ENCODE measurements at regions not wholly inside any gene's neighbourhood (a gene's known extent, or its start where the extent isn't known, plus 50 kb on each side); places are given as distances from the start of the nearest gene placed in this dataset.

DNA sequence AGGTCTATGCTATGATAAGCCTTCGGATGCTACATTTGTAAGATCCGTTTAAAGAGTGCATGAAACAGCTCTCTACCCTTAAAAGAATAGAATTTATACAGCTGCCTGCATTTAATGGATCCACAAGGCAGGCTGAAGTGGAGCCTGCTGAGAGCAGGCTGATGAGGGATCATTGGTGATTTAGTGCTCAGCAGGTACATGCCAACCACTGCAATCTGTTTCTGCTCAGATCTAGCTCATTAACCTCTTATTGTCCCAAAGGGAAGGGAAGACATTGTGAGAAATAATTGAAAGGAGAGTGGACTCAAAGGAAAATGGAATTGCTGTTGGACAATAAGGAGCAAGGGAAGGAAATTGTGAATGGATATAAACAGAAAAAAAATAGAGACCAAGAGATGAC lies 822.6 kb downstream of the TRIB2 start:
- Histone ChIP-seq H3K9me3 (no peaks in the 10 kb centered on the region), H3K36me3 (no peaks in the 10 kb centered on the region), H3K4me3 (no peak overlapping the region), H3K27me3 (no peaks in the 10 kb centered on the region), H3K27ac (no peak overlapping the region), H3K4me1 (no peaks in the 10 kb centered on the region)
- intact Hi-C loops (cut with DNase I; ENCODE audit: low total_unique reads): no loop called here
- no peak for DNase-seq
- TF ChIP-seq, protein P1, sequence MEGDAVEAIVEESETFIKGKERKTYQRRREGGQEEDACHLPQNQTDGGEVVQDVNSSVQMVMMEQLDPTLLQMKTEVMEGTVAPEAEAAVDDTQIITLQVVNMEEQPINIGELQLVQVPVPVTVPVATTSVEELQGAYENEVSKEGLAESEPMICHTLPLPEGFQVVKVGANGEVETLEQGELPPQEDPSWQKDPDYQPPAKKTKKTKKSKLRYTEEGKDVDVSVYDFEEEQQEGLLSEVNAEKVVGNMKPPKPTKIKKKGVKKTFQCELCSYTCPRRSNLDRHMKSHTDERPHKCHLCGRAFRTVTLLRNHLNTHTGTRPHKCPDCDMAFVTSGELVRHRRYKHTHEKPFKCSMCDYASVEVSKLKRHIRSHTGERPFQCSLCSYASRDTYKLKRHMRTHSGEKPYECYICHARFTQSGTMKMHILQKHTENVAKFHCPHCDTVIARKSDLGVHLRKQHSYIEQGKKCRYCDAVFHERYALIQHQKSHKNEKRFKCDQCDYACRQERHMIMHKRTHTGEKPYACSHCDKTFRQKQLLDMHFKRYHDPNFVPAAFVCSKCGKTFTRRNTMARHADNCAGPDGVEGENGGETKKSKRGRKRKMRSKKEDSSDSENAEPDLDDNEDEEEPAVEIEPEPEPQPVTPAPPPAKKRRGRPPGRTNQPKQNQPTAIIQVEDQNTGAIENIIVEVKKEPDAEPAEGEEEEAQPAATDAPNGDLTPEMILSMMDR (IDR thresholded peaks at IDR 0.05): no peak

DNA sequence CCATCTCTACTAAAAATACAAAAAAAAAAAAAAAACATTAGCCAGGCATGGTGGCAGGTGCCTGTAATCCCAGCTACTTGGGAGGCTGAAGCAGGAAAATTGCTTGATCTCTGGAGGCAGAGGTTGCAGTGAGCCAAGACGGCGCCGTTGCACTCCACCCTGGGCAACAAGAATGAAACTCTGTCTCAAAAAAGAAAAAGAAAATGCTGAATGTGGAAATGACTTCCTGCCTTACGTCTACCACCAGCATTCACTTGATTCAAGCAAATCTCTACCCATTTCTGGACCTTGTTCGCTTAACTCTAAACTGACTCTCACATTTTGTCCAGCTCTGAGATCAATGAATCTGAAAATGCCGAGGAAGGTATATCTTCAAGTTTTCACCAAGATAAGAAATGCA lies 825.3 kb downstream of the TRIB2 start:
- no peaks in the 10 kb centered on the region for H3K36me3 ChIP-seq
- DNase-seq: no peak
- H3K27me3 ChIP-seq: no peaks in the 10 kb centered on the region
- H3K4me3 ChIP-seq: no peak overlapping the region
- H3K27ac ChIP-seq: no peak overlapping the region
- intact Hi-C loops (cut with DNase I; ENCODE audit: low total_unique reads): no loop called here
- TF ChIP-seq, protein P1 (IDR thresholded peaks at IDR 0.05): no peak
- no peaks in the 10 kb centered on the region for H3K4me1 ChIP-seq
- H3K9me3 ChIP-seq: no peaks in the 10 kb centered on the region

DNA sequence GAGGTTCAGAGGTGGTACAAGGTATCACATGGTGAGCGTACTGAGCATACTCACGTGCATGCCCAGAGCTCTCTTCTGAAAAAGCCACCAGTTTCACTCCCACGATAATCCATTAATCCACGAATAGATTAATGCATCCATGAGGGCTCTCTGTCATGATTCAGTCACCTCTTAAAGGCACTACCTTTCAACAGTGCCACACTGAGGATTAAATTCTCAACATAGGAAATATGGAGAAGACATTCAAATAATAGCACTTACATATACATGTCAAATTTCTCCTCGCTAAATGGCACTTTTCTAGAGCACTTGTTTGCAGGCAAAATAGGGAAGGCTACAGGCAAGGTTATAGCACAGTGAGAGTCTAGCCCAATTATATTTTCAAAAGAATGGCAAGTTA lies 825.9 kb downstream of the TRIB2 start:
- no peak for DNase-seq
- intact Hi-C loops (cut with DNase I; ENCODE audit: low total_unique reads): no loop called here
- Histone ChIP-seq H3K9me3 (no peaks in the 10 kb centered on the region), H3K4me1 (no peaks in the 10 kb centered on the region), H3K27ac (no peak overlapping the region), H3K4me3 (no peak overlapping the region), H3K36me3 (no peaks in the 10 kb centered on the region), H3K27me3 (no peaks in the 10 kb centered on the region)
- TF ChIP-seq, protein P1 (IDR thresholded peaks at IDR 0.05): no peak

DNA sequence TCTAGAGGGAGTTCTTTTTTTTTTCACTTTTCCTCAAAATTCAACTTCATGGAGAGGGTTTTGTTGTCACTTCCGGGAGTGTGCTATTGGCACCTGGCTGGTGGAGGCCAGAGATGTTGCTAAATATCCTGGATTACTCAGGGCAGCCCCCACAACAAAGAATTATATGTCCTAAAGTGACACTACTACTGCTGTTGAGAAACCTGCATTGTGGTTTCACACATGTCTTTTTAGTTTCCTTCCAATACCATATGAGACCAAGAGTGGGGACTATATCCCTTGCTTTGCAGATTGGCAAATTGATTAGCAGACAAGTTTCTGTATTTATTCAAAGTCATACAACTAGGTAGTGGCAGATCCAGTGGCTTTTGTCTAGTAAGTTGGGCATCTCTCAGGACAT lies 826.8 kb downstream of the TRIB2 start:
- no peak for DNase-seq
- no peak overlapping the region for H3K27ac ChIP-seq
- intact Hi-C loops (cut with DNase I; ENCODE audit: low total_unique reads): no loop called here

DNA sequence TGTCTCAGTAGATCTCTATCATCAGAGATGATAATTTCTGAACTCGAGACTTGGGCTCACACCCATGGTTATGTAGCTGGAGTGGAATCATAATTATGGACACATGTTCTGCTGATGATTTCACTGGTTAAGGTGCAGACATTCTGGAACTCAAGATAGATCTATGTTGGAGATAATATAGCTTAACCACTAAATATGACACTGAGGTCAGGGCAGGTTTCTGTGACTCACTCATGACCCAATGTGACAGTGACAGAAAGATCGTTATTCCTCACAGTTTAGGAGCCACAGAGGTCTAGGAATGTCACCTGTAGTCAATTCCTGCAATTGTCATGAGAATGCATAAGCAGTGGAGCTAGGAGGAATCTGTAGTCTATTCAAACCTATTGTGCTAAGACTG lies 828.6 kb downstream of the TRIB2 start:
- H3K27me3 ChIP-seq: no peaks in the 10 kb centered on the region
- DNase-seq: no peak
- TF ChIP-seq, protein P1 (IDR thresholded peaks at IDR 0.05): no peak

More for the DNA sequence above, 826.8 kb downstream of the TRIB2 start:
- H3K36me3 ChIP-seq: no peaks in the 10 kb centered on the region
- no peak overlapping the region for H3K4me3 ChIP-seq
- no peaks in the 10 kb centered on the region for H3K4me1 ChIP-seq
- TF ChIP-seq, protein P1 (IDR thresholded peaks at IDR 0.05): no peak
- no peaks in the 10 kb centered on the region for H3K27me3 ChIP-seq
- H3K9me3 ChIP-seq: no peaks in the 10 kb centered on the region

DNA sequence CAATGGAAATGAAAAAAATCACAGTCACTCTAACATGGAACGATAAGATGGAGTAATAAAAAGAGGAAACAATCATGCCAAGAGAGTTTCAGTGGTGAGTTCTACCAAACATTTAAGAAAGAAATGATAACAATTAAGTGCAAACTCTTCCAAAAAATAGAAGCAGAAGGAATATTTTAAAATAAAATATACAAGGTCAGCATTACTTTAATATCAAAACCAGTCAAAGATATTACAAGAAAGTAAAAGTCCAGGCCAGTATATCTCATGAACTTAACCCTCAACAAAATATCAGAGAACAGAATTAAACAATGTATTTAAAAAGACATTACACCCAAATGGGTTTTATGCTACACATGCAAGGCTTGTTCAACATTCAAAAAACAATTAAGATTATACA lies 829.4 kb downstream of the TRIB2 start:
- TF ChIP-seq, protein P1 (IDR thresholded peaks at IDR 0.05): no peak
- no peak for DNase-seq
- intact Hi-C loops (cut with DNase I; ENCODE audit: low total_unique reads): no loop called here

More for the DNA sequence above, 828.6 kb downstream of the TRIB2 start:
- H3K4me1 ChIP-seq: no peaks in the 10 kb centered on the region
- H3K9me3 ChIP-seq: no peaks in the 10 kb centered on the region
- no peak overlapping the region for H3K4me3 ChIP-seq
- H3K36me3 ChIP-seq: no peaks in the 10 kb centered on the region
- H3K27ac ChIP-seq: no peak overlapping the region
- intact Hi-C loops (cut with DNase I; ENCODE audit: low total_unique reads): no loop called here

More for the DNA sequence above, 829.4 kb downstream of the TRIB2 start:
- no peak overlapping the region for H3K27ac ChIP-seq
- no peaks in the 10 kb centered on the region for H3K36me3 ChIP-seq
- no peaks in the 10 kb centered on the region for H3K4me1 ChIP-seq
- H3K9me3 ChIP-seq: no peaks in the 10 kb centered on the region
- H3K4me3 ChIP-seq: no peak overlapping the region
- no peaks in the 10 kb centered on the region for H3K27me3 ChIP-seq

Data from tibial artery (tissue), 4 donors.